Epithelial cell of esophagus (primary cell): ENCODE measurements at regions not wholly inside any gene's neighbourhood (a gene's known extent, or its start where the extent isn't known, plus 50 kb on each side); places are given as distances from the start of the nearest gene placed in this dataset.
"Not testable (repeated sequence)": the region's sequence is repeated elsewhere in the genome, so short reads cannot be mapped to it uniquely, and the experiment has no call there.

ENCODE experiments used
- DNase-seq: peaks from one replicate; pipeline ENCODE4 v3.0.0; 2010; ENCODE audit warnings: low read depth
- H3K4me3 ChIP-seq: 2 replicates; pipeline ENCODE4 v1.5.1; 2011; ENCODE audit warnings: mild to moderate bottlenecking, low read length, control low read depth
- TF ChIP-seq, protein P1 (sequence below): IDR thresholded peaks from 2 replicates; pipeline ENCODE4 v1.5.1; 2011; ENCODE audit warnings: low read depth, mild to moderate bottlenecking, low read length, control low read depth, inconsistent platforms; ENCODE audit not compliant: insufficient read depth; ENCODE audit errors: missing control alignments

DNA sequence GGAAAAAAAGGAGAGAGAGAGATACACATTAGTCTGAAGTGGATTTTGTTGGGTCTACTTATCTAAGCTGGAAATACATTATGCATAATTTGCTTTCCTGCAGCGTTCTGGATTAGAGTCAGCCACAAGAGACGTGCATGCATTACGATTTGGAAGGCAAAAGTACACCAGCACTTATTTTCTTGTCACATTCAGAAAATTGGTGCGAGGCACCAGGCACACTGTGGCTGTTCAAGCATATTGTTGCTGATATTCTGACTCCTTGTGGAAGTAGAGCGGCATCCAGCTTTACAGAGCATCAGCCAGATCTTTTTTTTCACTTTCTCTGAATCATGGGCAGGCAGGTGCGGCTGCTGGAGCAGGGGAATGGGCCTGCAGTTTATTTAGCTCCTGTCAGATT, 905.6 kb upstream of the SPRY2 start:
- no peak overlapping the region for H3K4me3 ChIP-seq
- TF ChIP-seq, protein P1, sequence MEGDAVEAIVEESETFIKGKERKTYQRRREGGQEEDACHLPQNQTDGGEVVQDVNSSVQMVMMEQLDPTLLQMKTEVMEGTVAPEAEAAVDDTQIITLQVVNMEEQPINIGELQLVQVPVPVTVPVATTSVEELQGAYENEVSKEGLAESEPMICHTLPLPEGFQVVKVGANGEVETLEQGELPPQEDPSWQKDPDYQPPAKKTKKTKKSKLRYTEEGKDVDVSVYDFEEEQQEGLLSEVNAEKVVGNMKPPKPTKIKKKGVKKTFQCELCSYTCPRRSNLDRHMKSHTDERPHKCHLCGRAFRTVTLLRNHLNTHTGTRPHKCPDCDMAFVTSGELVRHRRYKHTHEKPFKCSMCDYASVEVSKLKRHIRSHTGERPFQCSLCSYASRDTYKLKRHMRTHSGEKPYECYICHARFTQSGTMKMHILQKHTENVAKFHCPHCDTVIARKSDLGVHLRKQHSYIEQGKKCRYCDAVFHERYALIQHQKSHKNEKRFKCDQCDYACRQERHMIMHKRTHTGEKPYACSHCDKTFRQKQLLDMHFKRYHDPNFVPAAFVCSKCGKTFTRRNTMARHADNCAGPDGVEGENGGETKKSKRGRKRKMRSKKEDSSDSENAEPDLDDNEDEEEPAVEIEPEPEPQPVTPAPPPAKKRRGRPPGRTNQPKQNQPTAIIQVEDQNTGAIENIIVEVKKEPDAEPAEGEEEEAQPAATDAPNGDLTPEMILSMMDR = no peak
- DNase-seq = no peak

DNA sequence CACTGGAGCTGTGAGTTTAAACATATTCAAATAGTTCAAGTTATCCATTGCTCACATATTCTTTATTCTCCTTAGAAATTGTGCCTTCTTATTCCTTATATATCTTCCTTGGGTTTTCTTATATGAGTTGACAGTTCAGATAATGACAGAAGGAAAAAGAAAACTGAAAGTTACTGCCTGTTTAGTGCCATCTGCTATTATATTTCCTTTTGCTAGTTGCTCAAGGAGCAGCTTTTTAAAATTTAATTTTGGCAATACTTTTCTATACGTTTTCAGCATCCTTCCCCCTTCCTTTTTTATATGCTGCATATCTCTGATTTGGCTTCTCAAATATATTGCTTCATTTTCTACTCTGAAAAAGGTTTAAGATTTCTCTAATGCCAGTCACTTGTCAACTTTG, 903.1 kb upstream of the SPRY2 start:
- H3K4me3 ChIP-seq = no peak overlapping the region
- DNase-seq = no peak
- TF ChIP-seq, protein P1 = no peak

DNA sequence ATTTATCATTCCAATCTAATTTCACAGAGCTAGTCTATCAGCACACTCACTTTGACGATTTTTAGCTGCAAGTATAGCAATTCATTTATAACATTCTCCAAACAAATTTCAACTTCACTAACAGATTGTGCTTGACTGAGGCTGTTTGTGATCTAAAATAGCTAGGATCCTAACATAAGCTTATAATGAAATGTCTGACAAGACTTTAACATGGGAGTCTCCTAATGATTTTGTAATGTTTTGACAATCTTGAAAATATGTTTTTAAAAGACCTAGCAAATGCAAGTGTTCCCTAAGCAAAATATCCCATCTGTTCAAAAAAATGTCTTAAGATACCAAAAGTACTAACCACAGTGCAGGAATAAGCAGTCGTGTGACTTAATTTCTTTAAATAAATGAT, 889.5 kb upstream of the SPRY2 start:
- H3K4me3 ChIP-seq = no peak overlapping the region
- no peak for DNase-seq

DNA sequence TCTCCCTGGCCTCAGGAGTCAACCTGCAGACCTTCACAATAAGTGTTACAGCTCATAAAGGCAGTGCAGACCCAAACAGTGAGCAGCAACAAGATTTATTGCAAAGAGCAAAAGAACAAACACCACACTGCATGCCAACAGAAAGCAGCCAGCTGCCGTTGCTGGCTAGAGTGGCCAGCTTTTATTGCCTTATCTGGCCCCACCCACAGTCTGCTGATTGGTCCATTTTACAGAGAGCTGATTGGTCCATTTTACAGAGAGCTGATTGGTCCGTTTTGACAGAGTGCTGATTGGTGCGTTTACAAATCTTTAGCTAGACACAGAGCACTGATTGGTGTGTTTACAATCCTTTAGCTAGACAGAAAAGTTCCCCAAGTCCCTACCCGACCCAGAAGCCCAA, 885.9 kb upstream of the SPRY2 start:
- not testable (repeated sequence) for DNase-seq, H3K4me3 ChIP-seq

More for the DNA sequence above, 889.5 kb upstream of the SPRY2 start:
- TF ChIP-seq, protein P1 = no peak

DNA sequence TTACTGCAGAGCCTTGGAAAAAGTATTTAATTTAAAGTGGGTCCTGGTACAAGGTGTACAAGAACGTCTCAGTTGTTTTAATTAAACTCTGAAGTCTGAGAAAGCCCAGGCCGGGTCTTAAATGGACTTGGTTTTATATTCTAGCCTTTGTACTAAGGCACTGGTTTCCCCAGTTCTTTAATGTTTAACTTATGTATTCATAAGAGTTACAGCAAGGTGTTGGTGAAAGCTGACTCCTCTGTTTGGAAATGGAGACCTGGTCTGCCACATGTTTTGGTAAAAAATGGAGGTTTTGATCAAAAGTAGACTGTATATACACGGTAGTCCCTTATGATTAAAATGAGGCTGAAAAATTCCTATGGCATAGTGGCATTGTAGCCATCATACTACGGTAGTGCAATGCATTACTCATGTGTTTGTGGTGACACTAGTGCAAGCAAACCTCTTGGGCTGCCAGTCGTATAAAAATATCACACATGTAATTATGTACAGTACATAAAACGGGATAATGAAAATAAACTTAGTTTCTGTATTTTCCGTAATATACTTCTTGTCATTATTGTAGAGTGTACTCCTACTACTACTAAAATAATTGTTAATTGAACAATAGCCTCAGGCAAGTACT, 883.4 kb upstream of the SPRY2 start:
- TF ChIP-seq, protein P1 = no peak
- no peak overlapping the region for H3K4me3 ChIP-seq

DNA sequence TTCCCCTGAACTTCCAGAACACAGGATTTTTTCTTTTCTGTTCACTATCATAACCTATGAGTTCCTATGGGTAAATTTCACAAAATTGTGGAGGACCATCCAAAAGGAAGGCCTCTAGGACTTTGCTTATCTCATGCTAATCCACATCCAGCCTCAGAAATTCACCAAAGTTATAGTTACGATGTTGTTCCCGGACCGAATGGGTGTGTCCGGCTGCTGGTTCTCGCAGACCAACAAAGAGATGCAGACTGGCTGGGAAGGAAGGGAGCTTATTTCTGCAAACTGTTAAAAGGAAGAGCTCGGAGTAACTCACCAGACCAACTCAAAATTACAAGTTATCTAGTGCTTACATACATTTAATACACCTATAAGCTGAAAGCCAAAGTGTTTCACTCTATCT, 882.9 kb upstream of the SPRY2 start:
- TF ChIP-seq, protein P1 = no peak
- no peak overlapping the region for H3K4me3 ChIP-seq
- no peak for DNase-seq

More for the DNA sequence above, 883.4 kb upstream of the SPRY2 start:
- DNase-seq = no peak

DNA sequence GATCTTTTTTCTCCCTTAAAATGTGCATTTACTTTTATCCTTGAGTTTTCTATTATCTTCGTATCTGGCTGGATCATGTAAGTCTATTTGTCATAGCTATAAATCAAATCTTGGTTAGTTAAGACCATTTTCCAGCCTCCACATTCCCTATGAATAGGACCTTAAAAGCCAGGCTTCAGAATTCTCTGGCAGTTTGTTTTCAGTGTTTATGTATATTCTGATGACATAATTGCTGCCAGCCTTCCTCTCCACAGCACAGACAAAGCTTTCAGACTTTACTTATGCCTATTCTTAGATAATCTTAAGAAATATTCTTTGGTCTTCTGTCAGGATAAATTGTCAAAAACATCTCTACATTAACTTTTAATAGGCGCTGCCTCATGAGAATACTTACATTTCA, 870.8 kb upstream of the SPRY2 start:
- no peak overlapping the region for H3K4me3 ChIP-seq
- no peak for DNase-seq
- TF ChIP-seq, protein P1 = no peak
